Smooth muscle cell (in vitro differentiated cells): ENCODE measurements at regions not wholly inside any gene's neighbourhood (a gene's known extent, or its start where the extent isn't known, plus 50 kb on each side); places are given as distances from the start of the nearest gene placed in this dataset.

ENCODE experiments used
- DNase-seq: peaks from one replicate; lab custom pipeline; 2025; ENCODE audit not compliant: unreplicated experiment; lab: John Stamatoyannopoulos, UW
- H2AFZ ChIP-seq: fragments of 200-600 bp; sonication (generic); 2 replicates; pipeline ENCODE4 v1.6.0; 2016; ENCODE audit warnings: antibody characterized with exemption, low read depth, mild to moderate bottlenecking
- H3F3A ChIP-seq: fragments of 200-600 bp; sonication (generic); 2 replicates; pipeline ENCODE4 v1.6.0; 2017; ENCODE audit warnings: antibody characterized with exemption, low read depth
- H3K27ac ChIP-seq: fragments of 200-600 bp; sonication (generic); 2 replicates; pipeline ENCODE4 v1.5.1; 2016; ENCODE audit warnings: low read depth, mild to moderate bottlenecking
- H3K27me3 ChIP-seq: fragments of 200-600 bp; sonication (generic); 2 replicates; pipeline ENCODE4 v1.6.1; 2016; ENCODE audit warnings: low read depth, mild to moderate bottlenecking
- H3K36me3 ChIP-seq: fragments of 200-600 bp; sonication (generic); 2 replicates; pipeline ENCODE4 v1.5.1; 2016; ENCODE audit warnings: low read depth
- H3K4me1 ChIP-seq: fragments of 200-600 bp; sonication (generic); 2 replicates; pipeline ENCODE4 v1.5.1; 2016; ENCODE audit warnings: low read depth
- H3K4me2 ChIP-seq: fragments of 200-600 bp; sonication (generic); 2 replicates; pipeline ENCODE4 v1.6.0; 2016; ENCODE audit warnings: mild to moderate bottlenecking
- H3K4me3 ChIP-seq: fragments of 200-600 bp; sonication (generic); 2 replicates; pipeline ENCODE4 v1.5.1; 2016; ENCODE audit warnings: mild to moderate bottlenecking
- H3K79me2 ChIP-seq: fragments of 200-600 bp; sonication (generic); 2 replicates; pipeline ENCODE4 v1.6.0; 2016; ENCODE audit warnings: low read depth, mild to moderate bottlenecking
- H3K9ac ChIP-seq: fragments of 200-600 bp; sonication (generic); 2 replicates; pipeline ENCODE4 v1.6.0; 2016; ENCODE audit warnings: low read depth
- H3K9me3 ChIP-seq: fragments of 200-600 bp; sonication (generic); replicated peaks from 2 replicates; pipeline ENCODE4 v1.5.1; 2016; ENCODE audit warnings: low read depth
- H4K20me1 ChIP-seq: fragments of 200-600 bp; sonication (generic); 2 replicates; pipeline ENCODE4 v1.6.0; 2016; ENCODE audit warnings: low read depth
- WGBS: methylation state at CpG from one replicate; pipeline ENCODE4 v1.1.7; 2016; ENCODE audit warnings: low lambda C conversion rate; 5-methylcytosine and 5-hydroxymethylcytosine counted together
- TF ChIP-seq, protein P1 (sequence below): fragments of 200-600 bp; sonication (generic); IDR thresholded peaks from 2 replicates; pipeline ENCODE4 v1.5.1; 2017; ENCODE audit warnings: borderline replicate concordance, mild to moderate bottlenecking, antibody characterized with exemption; ENCODE audit not compliant: insufficient read depth, poor library complexity, severe bottlenecking

GRCh38 chrX:118249146-118249545 lies 96.8 kb upstream of the WDR44 start:
- no peaks in the 10 kb centered on the region for H3K36me3 ChIP-seq
- H3K9me3 ChIP-seq = no peaks in the 10 kb centered on the region
- H3K4me2 ChIP-seq = no peak overlapping the region
- no peaks in the 10 kb centered on the region for H4K20me1 ChIP-seq
- no peaks in the 10 kb centered on the region for H3K79me2 ChIP-seq
- H3K4me1 ChIP-seq = no peaks in the 10 kb centered on the region
- H3K4me3 ChIP-seq = no peak overlapping the region
- DNase-seq = no peak
- H3F3A ChIP-seq = no peaks in the 10 kb centered on the region
- H2AFZ ChIP-seq = no peak overlapping the region
- no peak overlapping the region for H3K27ac ChIP-seq
- H3K27me3 ChIP-seq = no peaks in the 10 kb centered on the region
- TF ChIP-seq, protein P1, sequence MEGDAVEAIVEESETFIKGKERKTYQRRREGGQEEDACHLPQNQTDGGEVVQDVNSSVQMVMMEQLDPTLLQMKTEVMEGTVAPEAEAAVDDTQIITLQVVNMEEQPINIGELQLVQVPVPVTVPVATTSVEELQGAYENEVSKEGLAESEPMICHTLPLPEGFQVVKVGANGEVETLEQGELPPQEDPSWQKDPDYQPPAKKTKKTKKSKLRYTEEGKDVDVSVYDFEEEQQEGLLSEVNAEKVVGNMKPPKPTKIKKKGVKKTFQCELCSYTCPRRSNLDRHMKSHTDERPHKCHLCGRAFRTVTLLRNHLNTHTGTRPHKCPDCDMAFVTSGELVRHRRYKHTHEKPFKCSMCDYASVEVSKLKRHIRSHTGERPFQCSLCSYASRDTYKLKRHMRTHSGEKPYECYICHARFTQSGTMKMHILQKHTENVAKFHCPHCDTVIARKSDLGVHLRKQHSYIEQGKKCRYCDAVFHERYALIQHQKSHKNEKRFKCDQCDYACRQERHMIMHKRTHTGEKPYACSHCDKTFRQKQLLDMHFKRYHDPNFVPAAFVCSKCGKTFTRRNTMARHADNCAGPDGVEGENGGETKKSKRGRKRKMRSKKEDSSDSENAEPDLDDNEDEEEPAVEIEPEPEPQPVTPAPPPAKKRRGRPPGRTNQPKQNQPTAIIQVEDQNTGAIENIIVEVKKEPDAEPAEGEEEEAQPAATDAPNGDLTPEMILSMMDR = no peak
- no peak overlapping the region for H3K9ac ChIP-seq

GRCh38 chrX:118250445-118250844 lies 95.5 kb upstream of the WDR44 start:
- Histone ChIP-seq H3K27me3 (no peaks in the 10 kb centered on the region), H3F3A (no peaks in the 10 kb centered on the region), H3K4me2 (no peak overlapping the region), H3K79me2 (no peaks in the 10 kb centered on the region), H3K36me3 (no peaks in the 10 kb centered on the region), H3K4me3 (no peak overlapping the region), H3K9me3 (no peaks in the 10 kb centered on the region), H2AFZ (no peak overlapping the region), H3K9ac (no peak overlapping the region), H4K20me1 (no peaks in the 10 kb centered on the region), H3K4me1 (no peaks in the 10 kb centered on the region), H3K27ac (no peak overlapping the region)
- 97% methylated on average over 1 of the region's 1 CpG for WGBS
- TF ChIP-seq, protein P1 = no peak
- no peak for DNase-seq

- H3K4me3 ChIP-seq = no peak overlapping the region
- 56% methylated on average over 3 of the region's 3 CpGs for WGBS
Observed at GRCh38 chrX:118251271-118251670, 94.6 kb upstream of the WDR44 start.

GRCh38 chrX:118252967-118253366 lies 92.9 kb upstream of the WDR44 start:
- Histone ChIP-seq H4K20me1 (no peaks in the 10 kb centered on the region), H3K27ac (no peak overlapping the region), H3K27me3 (no peaks in the 10 kb centered on the region), H3K36me3 (no peaks in the 10 kb centered on the region), H3F3A (no peaks in the 10 kb centered on the region), H3K9me3 (no peaks in the 10 kb centered on the region), H3K9ac (no peak overlapping the region), H3K79me2 (no peaks in the 10 kb centered on the region), H3K4me3 (no peak overlapping the region), H2AFZ (no peak overlapping the region), H3K4me2 (no peak overlapping the region), H3K4me1 (no peaks in the 10 kb centered on the region)
- TF ChIP-seq, protein P1 = no peak
- no peak for DNase-seq
- 76% methylated on average over 2 of the region's 2 CpGs for WGBS

More at GRCh38 chrX:118251271-118251670, 94.6 kb upstream of the WDR44 start:
- no peaks in the 10 kb centered on the region for H3K9me3 ChIP-seq
- H3K27me3 ChIP-seq = no peaks in the 10 kb centered on the region
- DNase-seq = no peak
- H3F3A ChIP-seq = no peaks in the 10 kb centered on the region
- TF ChIP-seq, protein P1 = no peak
- H3K79me2 ChIP-seq = no peaks in the 10 kb centered on the region
- no peaks in the 10 kb centered on the region for H3K4me1 ChIP-seq
- no peak overlapping the region for H3K9ac ChIP-seq
- no peaks in the 10 kb centered on the region for H4K20me1 ChIP-seq
- no peak overlapping the region for H2AFZ ChIP-seq
- no peak overlapping the region for H3K4me2 ChIP-seq
- no peaks in the 10 kb centered on the region for H3K36me3 ChIP-seq
- no peak overlapping the region for H3K27ac ChIP-seq
